NCI-H2196 (cell line): ENCODE measurements at regions not wholly inside any gene's neighbourhood (a gene's known extent, or its start where the extent isn't known, plus 50 kb on each side); places are given as distances from the start of the nearest gene placed in this dataset.
"Not testable (repeated sequence)": the region's sequence is repeated elsewhere in the genome, so short reads cannot be mapped to it uniquely, and the experiment has no call there.

ENCODE experiments used
- DNase-seq: peaks from one replicate; lab custom pipeline; 2025; ENCODE audit not compliant: unreplicated experiment; lab: John Stamatoyannopoulos, UW

GRCh38 chr2:132068407-132068806, 93.3 kb downstream of the ANKRD30BL start:
- not testable (repeated sequence) for DNase-seq

GRCh38 chr2:132065391-132065790, 96.4 kb downstream of the ANKRD30BL start:
- DNase-seq = peak; percentile 66

GRCh38 chr2:132039609-132040236, 122.0 kb downstream of the ANKRD30BL start:
- not testable (repeated sequence) for DNase-seq

GRCh38 chr2:132038883-132039235, 122.9 kb downstream of the ANKRD30BL start:
- not testable (repeated sequence) for DNase-seq

GRCh38 chr2:132038179-132038882, 123.4 kb downstream of the ANKRD30BL start:
- no peak for DNase-seq

- no peak for DNase-seq
Observed at GRCh38 chr2:132037527-132038178, 124.1 kb downstream of the ANKRD30BL start.

- no peak for DNase-seq
Observed at GRCh38 chr2:132034646-132035045, 127.1 kb downstream of the ANKRD30BL start.

- no peak for DNase-seq
Observed at GRCh38 chr2:132033949-132034348, 127.8 kb downstream of the ANKRD30BL start.

GRCh38 chr2:132033365-132033764, 128.4 kb downstream of the ANKRD30BL start:
- DNase-seq = no peak

GRCh38 chr2:132012046-132012445, 149.7 kb downstream of the ANKRD30BL start:
- DNase-seq = not testable (repeated sequence)

- DNase-seq = no peak
Observed at GRCh38 chr2:132009874-132010521, 151.8 kb downstream of the ANKRD30BL start.

- DNase-seq = no peak
Observed at GRCh38 chr2:132009177-132009873, 152.4 kb downstream of the ANKRD30BL start.

GRCh38 chr2:131990751-131991150, 171.0 kb downstream of the ANKRD30BL start:
- not testable (repeated sequence) for DNase-seq

GRCh38 chr2:131966671-131967070, 195.1 kb downstream of the ANKRD30BL start:
- DNase-seq = not testable (repeated sequence)

- DNase-seq = no peak
Observed at GRCh38 chr2:131966256-131966655, 195.5 kb downstream of the ANKRD30BL start.

GRCh38 chr2:131958019-131958609, 203.6 kb downstream of the ANKRD30BL start:
- not testable (repeated sequence) for DNase-seq

- DNase-seq = not testable (repeated sequence)
Observed at GRCh38 chr2:131948641-131949040, 213.1 kb downstream of the ANKRD30BL start.

- DNase-seq = not testable (repeated sequence)
Observed at GRCh38 chr2:131923287-131923686, 238.5 kb downstream of the ANKRD30BL start.

GRCh38 chr2:131922854-131923253, 238.9 kb downstream of the ANKRD30BL start:
- not testable (repeated sequence) for DNase-seq
